ENCODE measurements at regions not wholly inside any gene's neighbourhood (a gene's known extent, or its start where the extent isn't known, plus 50 kb on each side); places are given as distances from the start of the nearest gene placed in this dataset.

DNA sequence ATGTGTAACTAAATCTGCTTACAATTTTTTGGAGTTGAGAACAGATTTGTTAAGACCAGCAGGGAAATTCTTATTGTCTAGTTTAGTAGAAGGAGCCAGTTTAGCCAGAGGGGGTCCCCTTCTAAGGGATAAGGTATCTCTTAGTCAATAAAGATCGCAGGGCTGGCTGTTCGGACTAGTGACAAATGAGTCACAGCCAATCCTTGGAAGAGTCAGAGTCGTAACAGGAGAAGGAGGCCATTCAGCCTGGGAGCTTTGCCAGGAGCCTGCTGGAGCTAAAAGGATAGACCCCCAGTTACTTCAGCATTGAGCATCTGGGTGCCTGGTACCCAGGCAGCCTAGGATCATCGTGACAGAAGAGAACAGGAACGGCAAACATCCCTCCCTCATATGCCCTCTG is 191.6 kb upstream of the ARHGAP20 start:
- no peaks in the 10 kb centered on the region for H3K36me3 Mint-ChIP-seq (ENCODE audit: low read depth)
- ChIA-PET POLR2A (no interaction called here), CTCF (no interaction called here)
- intact Hi-C loops (cut with DNase I, micrococcal nuclease), result no loop called here
- no peaks in the 10 kb centered on the region for H3K27me3 Mint-ChIP-seq
- peaks cover 3% of the 10 kb centered on the region for H3K9me3 Mint-ChIP-seq (ENCODE audit: low read depth)
- no peak overlapping the region for H3K27ac Mint-ChIP-seq
- DNase-seq (no peak), ATAC-seq (no peak)
- no peak overlapping the region for H3K4me3 Mint-ChIP-seq
- H3K4me1 Mint-ChIP-seq, result peaks cover 20% of the 10 kb centered on the region

DNA sequence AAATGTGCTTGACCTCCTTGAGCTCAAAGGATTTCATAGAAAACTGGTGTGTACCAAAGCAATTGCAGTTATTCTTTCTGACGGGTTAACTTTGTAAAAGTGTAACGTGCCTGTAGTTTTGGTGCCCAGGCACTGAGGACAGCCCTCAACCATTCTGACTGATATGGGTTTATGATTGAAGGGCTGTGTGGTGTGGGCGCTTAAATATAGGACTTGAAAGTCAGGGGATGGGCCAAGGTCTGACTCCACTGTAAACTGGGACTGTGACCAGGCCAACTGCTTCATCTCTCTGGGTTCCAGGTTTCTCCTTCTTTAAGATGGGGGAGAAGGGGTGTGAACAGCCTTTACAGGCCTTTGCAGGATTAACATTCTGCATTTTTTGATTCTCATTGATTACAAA is 191.1 kb upstream of the ARHGAP20 start:
- Mint-ChIP-seq H3K4me1 (peaks cover 16% of the 10 kb centered on the region), H3K27ac (no peak overlapping the region), H3K36me3 (ENCODE audit: low read depth) (no peaks in the 10 kb centered on the region), H3K4me3 (no peak overlapping the region), H3K9me3 (ENCODE audit: low read depth) (peaks cover 3% of the 10 kb centered on the region), H3K27me3 (no peaks in the 10 kb centered on the region)
- ChIA-PET CTCF (no interaction called here), POLR2A (no interaction called here)
- DNase-seq, result no peak
- ATAC-seq, result no peak
- intact Hi-C loops (cut with DNase I, micrococcal nuclease), result no loop called here

DNA sequence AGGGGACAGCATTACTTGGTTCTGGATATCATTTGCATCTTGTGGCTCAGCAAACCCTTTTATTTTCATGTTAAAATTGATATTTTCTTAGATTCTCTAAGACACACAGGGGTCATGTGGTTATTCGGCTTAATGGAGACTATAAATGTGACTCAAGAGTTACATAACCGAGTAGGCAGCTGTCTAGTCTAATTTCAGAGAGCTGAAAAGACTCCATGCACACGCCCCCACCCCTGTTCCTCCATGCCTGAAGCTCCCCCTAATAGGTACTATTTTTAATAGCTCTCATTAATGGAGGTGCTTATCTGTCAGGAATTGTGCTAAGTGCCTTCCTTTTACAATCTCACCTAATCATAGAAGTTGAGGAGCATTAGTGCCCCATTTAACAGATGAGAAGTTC is 189.2 kb upstream of the ARHGAP20 start:
- POLR2A ChIA-PET, result no interaction called here
- H3K4me1 Mint-ChIP-seq, result no peaks in the 10 kb centered on the region
- ATAC-seq (no peak), DNase-seq (no peak)
- H3K9me3 Mint-ChIP-seq (ENCODE audit: low read depth), result no peaks in the 10 kb centered on the region
- H3K36me3 Mint-ChIP-seq (ENCODE audit: low read depth), result no peaks in the 10 kb centered on the region
- H3K27me3 Mint-ChIP-seq, result no peaks in the 10 kb centered on the region
- no peak overlapping the region for H3K4me3 Mint-ChIP-seq
- no peak overlapping the region for H3K27ac Mint-ChIP-seq
- intact Hi-C loops (cut with DNase I, micrococcal nuclease), result no loop called here
- CTCF ChIA-PET, result no interaction called here

DNA sequence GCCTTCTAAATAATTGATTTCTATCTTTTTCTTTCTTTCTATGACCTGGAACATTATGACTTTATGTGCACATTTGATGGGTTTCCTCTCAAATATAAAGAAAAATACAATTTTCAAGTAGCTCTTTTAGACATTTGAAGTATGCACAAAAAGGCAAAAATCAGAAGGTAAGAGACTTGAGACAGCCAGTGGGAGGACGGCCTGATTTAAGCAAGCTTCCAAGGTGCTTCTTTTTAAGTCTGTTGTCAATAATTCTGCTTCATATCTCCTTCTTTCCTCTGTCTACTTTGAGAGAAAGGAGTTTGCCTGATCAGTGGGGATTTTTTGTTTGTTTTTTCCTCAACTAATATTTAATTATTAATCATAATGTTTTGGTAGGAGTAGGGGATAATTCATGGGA is 188.2 kb upstream of the ARHGAP20 start:
- no peak overlapping the region for H3K27ac Mint-ChIP-seq
- H3K36me3 Mint-ChIP-seq (ENCODE audit: low read depth), result no peaks in the 10 kb centered on the region
- intact Hi-C loops (cut with DNase I, micrococcal nuclease), result no loop called here
- ATAC-seq (no peak), DNase-seq (no peak)
- H3K9me3 Mint-ChIP-seq (ENCODE audit: low read depth), result no peaks in the 10 kb centered on the region
- no peaks in the 10 kb centered on the region for H3K27me3 Mint-ChIP-seq
- H3K4me3 Mint-ChIP-seq, result no peak overlapping the region
- no peaks in the 10 kb centered on the region for H3K4me1 Mint-ChIP-seq
- ChIA-PET CTCF (interaction anchor here (0.6 kb wide), 2 partner anchors 433 to 836 kb away, joined by 3 to 4 read pairs; no protein-coding TSS in a partner anchor), POLR2A (no interaction called here)

DNA sequence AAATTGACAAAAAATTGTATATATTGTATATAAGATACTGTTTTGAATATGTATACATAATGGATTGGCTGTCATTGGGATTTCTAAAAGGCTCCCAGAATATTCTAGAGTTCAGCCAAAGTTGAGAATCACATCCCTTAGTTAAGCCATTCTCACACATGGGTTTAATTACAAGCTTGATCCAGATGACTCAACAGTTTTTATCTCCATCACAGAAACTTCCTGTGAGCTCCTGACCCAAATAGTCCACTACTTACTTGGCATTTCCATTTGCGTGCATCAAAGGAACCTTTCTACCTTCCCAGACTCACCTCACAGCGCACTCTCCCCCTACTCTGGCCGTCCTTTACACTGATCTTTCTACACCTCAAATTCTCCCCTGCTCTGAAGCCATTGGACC is 184.8 kb upstream of the ARHGAP20 start:
- DNase-seq, result no peak
- ChIA-PET POLR2A (no interaction called here), CTCF (no interaction called here)
- Mint-ChIP-seq H3K9me3 (ENCODE audit: low read depth) (no peaks in the 10 kb centered on the region), H3K27me3 (no peaks in the 10 kb centered on the region), H3K27ac (no peak overlapping the region), H3K4me3 (no peak overlapping the region), H3K4me1 (no peaks in the 10 kb centered on the region), H3K36me3 (ENCODE audit: low read depth) (no peaks in the 10 kb centered on the region)
- ATAC-seq, result no peak
- intact Hi-C loops (cut with DNase I, micrococcal nuclease), result no loop called here

DNA sequence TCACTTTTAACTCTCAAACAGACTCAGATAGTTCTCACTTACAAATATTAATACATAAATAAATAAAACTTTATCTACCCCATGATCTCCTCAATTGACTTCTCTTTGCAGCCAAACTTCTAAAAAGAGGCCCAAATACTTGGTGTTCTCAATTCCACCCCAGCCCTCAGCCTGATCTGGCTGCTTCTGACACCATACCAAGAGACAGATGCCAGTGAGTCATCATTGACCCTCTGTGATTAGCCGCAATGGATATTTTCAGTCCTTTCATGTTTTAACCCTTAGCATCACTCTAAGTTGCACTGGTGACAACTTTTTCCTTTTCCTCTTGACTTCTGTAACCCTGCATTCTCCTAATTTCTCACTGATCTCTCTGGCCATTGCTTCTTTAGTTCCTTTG is 184.1 kb upstream of the ARHGAP20 start:
- no peak overlapping the region for H3K27ac Mint-ChIP-seq
- no peaks in the 10 kb centered on the region for H3K9me3 Mint-ChIP-seq (ENCODE audit: low read depth)
- H3K4me1 Mint-ChIP-seq, result no peaks in the 10 kb centered on the region
- ChIA-PET POLR2A (no interaction called here), CTCF (no interaction called here)
- H3K4me3 Mint-ChIP-seq, result no peak overlapping the region
- DNase-seq, result no peak
- intact Hi-C loops (cut with DNase I, micrococcal nuclease), result no loop called here
- H3K36me3 Mint-ChIP-seq (ENCODE audit: low read depth), result no peaks in the 10 kb centered on the region
- ATAC-seq, result no peak
- no peaks in the 10 kb centered on the region for H3K27me3 Mint-ChIP-seq

DNA sequence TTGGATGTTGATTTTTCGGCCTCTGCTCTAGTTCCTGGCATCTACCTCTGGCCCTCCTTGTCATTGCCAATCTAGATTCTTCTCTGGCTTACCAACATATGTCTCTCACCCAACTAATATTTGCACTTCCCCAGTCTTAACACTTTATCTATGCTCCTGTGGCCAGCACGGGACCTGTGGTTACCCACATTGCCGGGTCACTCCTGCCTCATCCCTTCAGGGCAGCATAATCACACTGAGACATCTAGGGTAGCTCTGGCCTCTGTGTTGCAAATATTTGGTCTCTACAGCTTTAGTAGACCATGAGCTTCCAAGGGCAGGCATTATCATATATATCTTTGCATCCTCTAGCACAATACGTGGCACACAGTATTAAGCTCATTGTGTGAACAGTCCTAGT is 182.0 kb upstream of the ARHGAP20 start:
- intact Hi-C loops (cut with DNase I, micrococcal nuclease), result no loop called here
- Mint-ChIP-seq H3K27me3 (no peaks in the 10 kb centered on the region), H3K27ac (no peak overlapping the region), H3K36me3 (ENCODE audit: low read depth) (no peaks in the 10 kb centered on the region), H3K9me3 (ENCODE audit: low read depth) (no peaks in the 10 kb centered on the region), H3K4me3 (no peak overlapping the region), H3K4me1 (no peaks in the 10 kb centered on the region)
- DNase-seq (no peak), ATAC-seq (no peak)
- ChIA-PET POLR2A (no interaction called here), CTCF (interaction anchor here (0.9 kb wide), 1 partner anchor 10 kb away, joined by 4 read pairs; no protein-coding TSS in a partner anchor)

DNA sequence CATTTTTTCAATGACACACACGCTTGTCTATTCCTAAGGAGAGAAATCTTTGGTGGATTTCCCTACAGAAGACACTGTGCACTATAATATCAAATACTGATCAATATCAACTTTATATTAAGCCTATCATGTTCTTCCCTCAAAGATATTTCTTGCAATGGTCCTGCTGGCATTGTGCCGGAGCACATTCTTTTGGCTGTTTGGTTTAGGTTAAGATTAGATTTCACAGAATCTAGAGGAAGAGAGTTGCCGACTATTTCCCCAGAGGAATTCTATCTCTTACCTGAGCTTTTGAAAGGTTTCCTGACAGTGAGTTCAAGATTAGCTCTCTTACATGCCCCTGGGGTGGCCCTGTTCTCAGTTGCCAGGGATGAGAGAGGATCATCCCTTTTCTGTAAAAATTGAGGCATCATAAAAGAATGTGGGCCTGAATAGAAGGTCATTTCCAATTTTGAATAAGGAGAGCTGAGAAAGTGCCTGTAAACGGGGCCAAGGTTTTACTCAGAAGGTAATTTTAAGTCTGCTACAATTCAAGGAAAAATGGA is 180.6 kb upstream of the ARHGAP20 start:
- H3K27me3 Mint-ChIP-seq, result no peaks in the 10 kb centered on the region
- no peak for DNase-seq
- no peaks in the 10 kb centered on the region for H3K9me3 Mint-ChIP-seq (ENCODE audit: low read depth)
- CTCF ChIA-PET, result no interaction called here
- intact Hi-C loops (cut with DNase I, micrococcal nuclease), result no loop called here
- H3K36me3 Mint-ChIP-seq (ENCODE audit: low read depth), result no peaks in the 10 kb centered on the region
- no peak for ATAC-seq
- H3K4me3 Mint-ChIP-seq, result no peak overlapping the region
- H3K4me1 Mint-ChIP-seq, result no peaks in the 10 kb centered on the region
- H3K27ac Mint-ChIP-seq, result no peak overlapping the region
- POLR2A ChIA-PET, result no interaction called here

DNA sequence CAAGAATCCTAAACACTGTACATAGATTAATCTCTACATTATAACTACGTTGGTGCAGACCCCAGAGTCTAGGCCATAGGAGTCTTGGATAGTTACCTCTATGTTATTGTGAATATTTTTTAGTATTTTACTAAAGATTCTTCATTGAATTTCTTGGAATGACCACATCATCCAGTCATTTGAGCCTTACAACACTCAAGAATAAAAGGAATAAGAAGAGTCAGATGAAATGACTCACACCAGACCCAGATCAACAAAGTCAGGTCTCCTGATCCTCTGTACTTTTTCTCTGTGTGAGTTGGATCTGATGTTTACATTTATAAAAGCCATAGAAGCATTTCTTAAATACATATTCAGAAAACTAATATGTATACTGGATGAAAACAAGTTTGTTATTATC is 179.2 kb upstream of the ARHGAP20 start:
- Mint-ChIP-seq H3K27me3 (no peaks in the 10 kb centered on the region), H3K27ac (no peak overlapping the region), H3K9me3 (ENCODE audit: low read depth) (no peaks in the 10 kb centered on the region), H3K4me1 (peaks cover under 1% of the 10 kb centered on the region), H3K4me3 (no peak overlapping the region), H3K36me3 (ENCODE audit: low read depth) (no peaks in the 10 kb centered on the region)
- CTCF ChIA-PET, result no interaction called here
- POLR2A ChIA-PET, result no interaction called here
- intact Hi-C loops (cut with DNase I, micrococcal nuclease), result no loop called here
- DNase-seq (no peak), ATAC-seq (no peak)

DNA sequence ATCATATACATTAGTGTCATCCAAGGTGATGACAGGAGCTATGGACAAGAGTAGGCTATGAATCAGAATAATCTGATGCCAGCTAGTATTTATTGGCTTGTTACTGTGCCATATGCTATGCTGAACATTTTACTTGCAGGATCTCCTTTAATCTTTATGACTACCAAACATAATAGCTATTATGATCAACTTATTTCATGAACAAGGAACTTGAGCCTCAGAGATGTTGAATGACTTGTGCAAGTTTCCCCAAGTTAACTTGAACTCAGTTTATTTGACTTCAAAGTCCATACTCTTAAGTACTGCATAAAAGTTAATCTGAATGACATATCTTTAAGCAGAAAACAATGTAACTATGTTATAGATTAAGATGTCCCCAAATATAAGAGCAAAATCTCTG is 178.8 kb upstream of the ARHGAP20 start:
- Mint-ChIP-seq H3K4me1 (peaks cover 5% of the 10 kb centered on the region), H3K27me3 (no peaks in the 10 kb centered on the region), H3K36me3 (ENCODE audit: low read depth) (no peaks in the 10 kb centered on the region), H3K27ac (no peak overlapping the region), H3K4me3 (no peak overlapping the region), H3K9me3 (ENCODE audit: low read depth) (no peaks in the 10 kb centered on the region)
- DNase-seq, result no peak
- ChIA-PET CTCF (no interaction called here), POLR2A (no interaction called here)
- no peak for ATAC-seq
- intact Hi-C loops (cut with DNase I, micrococcal nuclease), result no loop called here

DNA sequence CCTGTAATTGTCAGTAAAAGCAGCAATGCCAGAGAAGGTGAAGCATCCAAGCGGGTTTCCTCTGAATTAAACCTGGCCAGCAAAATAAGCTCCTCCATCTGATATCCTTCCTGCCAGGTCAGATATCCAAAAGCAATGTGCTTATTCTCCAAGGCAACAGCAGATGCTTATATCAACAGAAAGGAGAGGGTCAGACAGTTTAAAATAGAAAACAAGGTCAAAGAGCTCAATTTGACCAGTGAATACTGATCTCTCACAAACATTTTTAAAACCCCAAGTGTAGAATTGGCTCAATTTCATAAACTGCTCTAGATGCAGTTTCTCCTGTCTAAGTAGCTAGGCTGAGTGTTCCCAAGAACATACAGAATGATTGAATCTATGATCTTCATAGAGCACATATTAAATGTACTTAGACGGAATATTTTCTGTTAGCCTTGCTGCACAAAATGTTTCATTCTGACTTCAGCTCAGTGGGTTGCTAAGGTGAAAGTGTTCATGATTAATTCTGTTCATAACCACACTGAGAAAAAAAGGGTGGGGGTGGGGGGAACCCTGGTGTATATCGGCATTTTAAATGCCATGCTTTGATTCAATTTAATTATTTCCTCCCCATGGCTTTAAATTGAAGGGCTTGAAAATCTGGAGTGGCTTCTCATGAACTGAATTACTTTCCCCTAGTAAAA is 174.2 kb upstream of the ARHGAP20 start:
- peaks cover 6% of the 10 kb centered on the region for H3K4me1 Mint-ChIP-seq
- ChIA-PET POLR2A (no interaction called here), CTCF (no interaction called here)
- ATAC-seq (peak; percentile 51), DNase-seq (no peak)
- no peak overlapping the region for H3K27ac Mint-ChIP-seq
- peaks cover 5% of the 10 kb centered on the region for H3K27me3 Mint-ChIP-seq
- intact Hi-C loops (cut with DNase I, micrococcal nuclease), result no loop called here
- no peaks in the 10 kb centered on the region for H3K9me3 Mint-ChIP-seq (ENCODE audit: low read depth)
- H3K36me3 Mint-ChIP-seq (ENCODE audit: low read depth), result no peaks in the 10 kb centered on the region
- H3K4me3 Mint-ChIP-seq, result no peak overlapping the region

DNA sequence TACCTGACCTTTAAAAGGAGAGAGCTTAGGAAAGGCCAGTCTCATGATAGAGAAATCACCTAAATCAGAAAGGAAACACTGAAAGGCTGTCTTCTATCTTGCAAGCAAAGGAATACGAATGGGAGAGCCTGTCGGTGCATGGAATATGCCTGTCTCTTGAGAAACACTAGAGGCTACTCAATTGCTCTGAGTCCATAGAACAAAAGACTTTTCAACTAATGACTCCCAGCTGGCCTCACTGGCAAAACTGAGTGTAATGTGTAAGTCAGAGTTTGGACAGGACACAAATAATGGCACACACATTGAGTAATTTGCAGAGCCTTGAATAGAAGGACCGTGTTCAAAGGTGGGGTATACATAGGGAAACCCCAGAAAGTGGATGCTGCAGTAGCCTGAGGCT is 171.0 kb upstream of the ARHGAP20 start:
- DNase-seq, result no peak
- Mint-ChIP-seq H3K4me1 (peaks cover 6% of the 10 kb centered on the region), H3K9me3 (ENCODE audit: low read depth) (no peaks in the 10 kb centered on the region), H3K36me3 (ENCODE audit: low read depth) (no peaks in the 10 kb centered on the region), H3K27me3 (peaks cover 5% of the 10 kb centered on the region), H3K27ac (no peak overlapping the region), H3K4me3 (no peak overlapping the region)
- ChIA-PET POLR2A (interaction anchor here (0.6 kb wide), 1 partner anchor 276 kb away, joined by 4 read pairs; no protein-coding TSS in a partner anchor), CTCF (no interaction called here)
- intact Hi-C loops (cut with DNase I, micrococcal nuclease), result no loop called here
- no peak for ATAC-seq

DNA sequence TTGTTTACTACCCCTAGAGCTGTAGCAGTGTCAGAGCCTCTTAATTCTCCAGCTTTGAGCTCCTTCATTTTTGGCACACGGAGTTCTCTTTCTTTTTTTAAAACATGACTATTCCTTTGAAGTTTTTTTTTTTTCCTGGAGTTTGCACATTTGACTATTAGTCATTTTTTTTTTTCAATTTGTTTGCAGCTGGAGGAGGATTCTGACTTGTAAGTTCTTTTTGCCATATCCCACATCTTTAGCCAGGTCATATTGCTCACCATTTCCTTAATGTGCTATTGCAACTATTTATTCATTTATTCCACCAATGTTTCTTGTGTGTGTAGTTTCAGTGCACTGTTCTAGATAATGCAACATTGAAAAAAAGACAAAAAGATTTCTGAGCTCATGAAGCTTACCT is 166.3 kb upstream of the ARHGAP20 start:
- DNase-seq (no peak), ATAC-seq (no peak)
- ChIA-PET CTCF (interaction anchor here (0.8 to 1.5 kb wide), 2 partner anchors 9 to 229 kb away, joined by 3 read pairs; no protein-coding TSS in a partner anchor), POLR2A (no interaction called here)
- intact Hi-C loops (cut with DNase I, micrococcal nuclease), result no loop called here
- Mint-ChIP-seq H3K9me3 (ENCODE audit: low read depth) (no peaks in the 10 kb centered on the region), H3K27me3 (no peaks in the 10 kb centered on the region), H3K27ac (no peak overlapping the region), H3K36me3 (ENCODE audit: low read depth) (no peaks in the 10 kb centered on the region), H3K4me3 (no peak overlapping the region), H3K4me1 (no peaks in the 10 kb centered on the region)

All from activated CD4-positive, alpha-beta T cell treated with anti-CD3 and anti-CD28 coated beads for 36 hours (primary cell).